ENCODE measurements at regions not wholly inside any gene's neighbourhood (a gene's known extent, or its start where the extent isn't known, plus 50 kb on each side); places are given as distances from the start of the nearest gene placed in this dataset.

DNA sequence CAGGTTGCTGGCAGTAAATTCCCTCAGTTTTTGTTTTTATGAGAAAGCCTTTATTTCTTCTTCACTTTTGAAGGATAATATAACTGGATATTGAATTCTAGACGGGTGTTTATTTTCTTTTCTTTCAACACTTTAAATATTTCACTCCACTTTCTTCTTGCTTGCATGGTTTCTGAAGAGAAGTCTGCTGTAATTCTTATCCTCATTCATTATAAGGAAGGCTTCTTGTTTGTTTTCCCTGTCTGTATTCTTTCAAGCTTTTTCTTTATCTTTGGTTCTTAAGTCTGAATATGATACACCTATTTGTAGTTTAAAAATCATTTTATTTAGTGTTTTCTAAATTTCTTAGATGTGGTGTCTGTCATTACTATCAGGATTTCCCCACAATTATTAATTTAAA lies 1054.3 kb downstream of the TLE1 start:
- TF ChIP-seq, protein P1, sequence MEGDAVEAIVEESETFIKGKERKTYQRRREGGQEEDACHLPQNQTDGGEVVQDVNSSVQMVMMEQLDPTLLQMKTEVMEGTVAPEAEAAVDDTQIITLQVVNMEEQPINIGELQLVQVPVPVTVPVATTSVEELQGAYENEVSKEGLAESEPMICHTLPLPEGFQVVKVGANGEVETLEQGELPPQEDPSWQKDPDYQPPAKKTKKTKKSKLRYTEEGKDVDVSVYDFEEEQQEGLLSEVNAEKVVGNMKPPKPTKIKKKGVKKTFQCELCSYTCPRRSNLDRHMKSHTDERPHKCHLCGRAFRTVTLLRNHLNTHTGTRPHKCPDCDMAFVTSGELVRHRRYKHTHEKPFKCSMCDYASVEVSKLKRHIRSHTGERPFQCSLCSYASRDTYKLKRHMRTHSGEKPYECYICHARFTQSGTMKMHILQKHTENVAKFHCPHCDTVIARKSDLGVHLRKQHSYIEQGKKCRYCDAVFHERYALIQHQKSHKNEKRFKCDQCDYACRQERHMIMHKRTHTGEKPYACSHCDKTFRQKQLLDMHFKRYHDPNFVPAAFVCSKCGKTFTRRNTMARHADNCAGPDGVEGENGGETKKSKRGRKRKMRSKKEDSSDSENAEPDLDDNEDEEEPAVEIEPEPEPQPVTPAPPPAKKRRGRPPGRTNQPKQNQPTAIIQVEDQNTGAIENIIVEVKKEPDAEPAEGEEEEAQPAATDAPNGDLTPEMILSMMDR (IDR thresholded peaks at IDR 0.05): no peak
- TF ChIP-seq POLR2AphosphoS5 (IDR thresholded peaks at IDR 0.05; ENCODE audit: insufficient read depth in 1 of 2, low read depth in 1 of 2): no peak
- no peak for TF ChIP-seq POLR2A (IDR thresholded peaks at IDR 0.05)

Measured in vagina (tissue), 2 donors.